ENCODE measurements at regions not wholly inside any gene's neighbourhood (a gene's known extent, or its start where the extent isn't known, plus 50 kb on each side); places are given as distances from the start of the nearest gene placed in this dataset.

- no peak for TF ChIP-seq ZNF274 (IDR thresholded peaks at IDR 0.05; ENCODE audit: low read depth, low read length)
- H3K4me3 ChIP-seq (ENCODE audit: low read length), result no peak overlapping the region
Observed at GRCh38 chr13:61485128-61485765, 69.6 kb upstream of the PCDH20 start.

GRCh38 chr13:61477619-61478018 lies 62.0 kb upstream of the PCDH20 start:
- H3K4me3 ChIP-seq (ENCODE audit: low read length), result no peak overlapping the region
- TF ChIP-seq ZNF274 (IDR thresholded peaks at IDR 0.05; ENCODE audit: low read depth, low read length), result no peak

- no peak for TF ChIP-seq ZNF274 (IDR thresholded peaks at IDR 0.05; ENCODE audit: low read depth, low read length)
Observed at GRCh38 chr13:61470786-61471185, 55.1 kb upstream of the PCDH20 start.

GRCh38 chr13:61466280-61466679 lies 50.6 kb upstream of the PCDH20 start:
- TF ChIP-seq ZNF274 (IDR thresholded peaks at IDR 0.05; ENCODE audit: low read depth, low read length), result no peak
- no peak overlapping the region for H3K4me3 ChIP-seq (ENCODE audit: low read length)

More at GRCh38 chr13:61470786-61471185, 55.1 kb upstream of the PCDH20 start:
- no peak overlapping the region for H3K4me3 ChIP-seq (ENCODE audit: low read length)
